DMS53 treated with DMSO at 0.1 percent for 48 hours (cell line): ENCODE measurements at regions not wholly inside any gene's neighbourhood (a gene's known extent, or its start where the extent isn't known, plus 50 kb on each side); places are given as distances from the start of the nearest gene placed in this dataset.
"Not testable (repeated sequence)": the region's sequence is repeated elsewhere in the genome, so short reads cannot be mapped to it uniquely, and the experiment has no call there.

Experiments
- DNase-seq: peaks from one replicate; lab custom pipeline; 2025; ENCODE audit not compliant: unreplicated experiment; lab: John Stamatoyannopoulos, UW

DNA sequence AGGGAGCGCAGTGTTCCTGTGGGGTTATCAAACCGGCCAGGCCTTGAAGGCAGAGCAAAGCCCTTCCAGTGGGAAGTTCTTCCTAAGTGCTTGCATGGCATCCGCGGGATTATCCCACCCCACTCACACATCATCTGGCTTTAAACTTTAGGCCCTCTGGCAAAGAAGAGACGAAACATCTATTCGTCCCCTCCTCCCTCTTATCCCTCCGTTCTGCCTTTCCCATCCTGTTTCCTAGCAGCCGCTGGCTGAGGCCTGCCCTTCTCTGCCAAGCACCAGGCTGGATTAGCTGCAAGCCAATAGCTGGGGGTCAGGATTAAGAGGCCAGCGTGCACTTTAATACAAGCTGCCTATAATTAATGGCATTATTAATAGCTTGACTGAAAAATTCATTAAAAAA, 621.0 kb downstream of the PKHD1 start:
- DNase-seq = no peak

DNA sequence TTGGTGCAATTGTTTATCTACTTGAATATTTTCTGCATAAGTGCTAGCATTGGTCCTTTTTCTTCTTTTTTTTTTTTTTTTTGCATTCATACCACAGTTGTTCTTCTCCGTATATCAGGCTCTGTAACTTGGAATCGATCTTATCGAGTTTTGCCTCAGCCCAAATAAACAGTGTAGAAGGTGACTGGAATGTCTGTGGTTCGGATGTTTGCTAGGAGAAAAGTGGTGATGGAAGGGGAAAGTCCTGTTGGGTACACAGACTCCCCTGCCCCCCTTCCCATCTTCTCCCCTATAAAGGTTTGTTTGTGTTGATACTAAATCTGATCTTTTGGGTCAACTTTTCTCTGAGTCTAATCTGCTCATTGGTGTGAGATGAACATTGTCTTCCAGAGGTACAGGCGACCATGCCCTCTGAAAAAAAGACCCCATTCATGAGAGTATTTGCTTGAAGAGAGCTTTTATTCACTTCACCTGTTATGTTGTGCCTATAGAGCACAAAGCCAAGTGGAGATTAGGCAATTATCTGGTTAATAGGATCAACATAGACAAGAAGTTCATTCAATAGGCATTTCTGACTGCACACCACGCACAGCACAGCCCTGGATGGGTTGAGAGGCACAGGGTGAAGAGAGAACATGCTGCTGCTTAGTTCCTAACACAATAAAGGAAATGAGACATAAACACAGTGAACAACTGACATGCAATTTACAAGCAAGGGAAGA, 620.0 kb downstream of the PKHD1 start:
- DNase-seq = peak; percentile 3

DNA sequence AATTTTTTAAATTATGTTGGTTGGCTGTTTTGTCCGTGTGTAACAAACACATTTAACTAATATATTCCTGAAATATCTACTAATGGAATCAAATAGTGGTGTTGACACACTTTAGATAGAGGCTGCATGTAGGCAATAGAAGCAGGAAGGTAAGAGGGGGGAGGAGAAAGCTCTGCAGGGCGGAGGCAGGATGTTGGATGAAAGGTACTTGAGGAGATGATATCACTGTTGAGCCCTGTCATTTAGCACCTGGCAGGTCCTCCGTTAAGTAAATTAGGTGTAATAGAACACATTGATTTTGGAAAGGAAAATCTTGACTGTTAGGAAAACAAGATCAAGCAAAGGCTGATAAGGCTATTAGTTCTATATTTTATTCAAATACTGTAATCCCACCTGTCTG, 618.7 kb downstream of the PKHD1 start:
- DNase-seq = peak; percentile 92

DNA sequence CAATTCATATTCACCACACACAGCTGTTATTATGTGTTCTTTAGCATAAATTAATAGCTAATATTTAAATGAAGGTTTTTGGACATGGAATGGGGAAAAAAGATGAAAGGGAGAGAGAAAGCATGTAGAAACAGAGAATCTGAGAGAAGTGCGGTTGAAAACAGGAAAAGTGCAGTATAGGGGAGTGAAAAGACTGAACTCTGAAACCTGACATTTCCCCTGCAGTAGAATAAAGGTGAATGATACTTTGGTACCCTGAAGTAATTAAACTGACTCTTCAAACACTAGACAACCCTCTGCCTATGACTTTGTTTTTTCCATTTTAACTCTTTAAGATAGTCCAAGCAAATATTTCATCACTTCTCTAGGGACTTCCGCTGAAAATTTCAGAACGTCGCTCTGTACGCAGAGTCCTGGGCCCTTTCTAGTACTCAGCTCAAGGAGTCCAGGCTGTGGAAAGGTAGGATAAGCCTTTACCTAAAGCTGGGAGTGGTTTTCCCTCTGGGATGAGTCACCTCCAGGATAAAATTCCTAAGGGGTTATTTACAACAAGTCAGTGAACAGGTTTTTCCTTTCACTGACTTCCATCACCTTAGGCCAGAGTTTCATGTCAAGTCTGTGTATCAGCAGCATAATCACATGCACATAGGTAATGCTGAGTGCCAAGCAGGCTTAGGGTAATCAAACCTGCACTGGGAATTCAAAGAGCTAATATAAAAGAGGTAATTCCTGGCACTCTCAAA, 614.5 kb downstream of the PKHD1 start:
- peak; percentile 24 for DNase-seq

DNA sequence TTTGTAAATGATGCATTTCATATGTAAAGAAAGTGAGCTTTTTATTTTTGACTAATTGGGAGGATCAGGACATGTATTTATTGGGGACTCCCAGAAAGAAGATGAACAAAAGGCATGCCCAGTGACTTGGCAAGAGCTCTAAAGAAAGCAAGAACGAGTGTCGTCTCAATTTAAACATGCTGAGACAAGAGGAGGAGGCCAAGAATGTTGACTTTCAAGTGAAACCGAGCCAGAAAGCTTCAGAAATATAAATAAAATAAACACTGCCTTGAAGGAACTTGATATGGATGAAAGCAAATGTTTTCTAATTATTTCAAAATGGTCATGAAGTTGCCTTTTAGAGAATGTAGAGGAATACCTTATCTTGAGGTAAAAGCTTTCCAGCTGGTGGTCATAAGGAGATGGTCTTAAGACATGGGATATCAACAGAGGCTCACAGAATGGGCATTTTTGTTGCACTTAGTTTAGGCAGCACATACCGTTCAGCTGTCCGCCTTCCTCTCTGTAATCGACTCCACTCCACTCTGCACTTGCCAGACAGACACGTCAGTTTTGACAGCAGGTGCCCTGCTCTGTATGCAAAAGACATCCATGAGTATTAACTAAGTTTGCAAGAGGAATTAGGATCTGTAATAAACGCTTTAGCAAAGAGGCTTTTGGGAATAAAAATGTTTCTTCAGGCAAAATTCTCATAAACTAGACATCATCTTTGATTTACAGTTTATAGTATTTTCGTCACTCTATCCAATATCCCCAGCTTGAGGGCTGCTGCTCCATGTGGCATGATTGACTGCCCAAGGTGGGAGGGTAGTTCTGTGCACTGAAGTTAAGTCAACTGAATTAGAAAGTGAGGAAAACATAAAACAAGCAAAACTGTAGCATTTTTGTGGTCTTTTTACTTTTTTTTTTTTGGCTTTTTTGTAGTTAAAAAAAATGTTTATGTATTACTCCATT, 613.1 kb downstream of the PKHD1 start:
- peak; percentile 4 for DNase-seq

DNA sequence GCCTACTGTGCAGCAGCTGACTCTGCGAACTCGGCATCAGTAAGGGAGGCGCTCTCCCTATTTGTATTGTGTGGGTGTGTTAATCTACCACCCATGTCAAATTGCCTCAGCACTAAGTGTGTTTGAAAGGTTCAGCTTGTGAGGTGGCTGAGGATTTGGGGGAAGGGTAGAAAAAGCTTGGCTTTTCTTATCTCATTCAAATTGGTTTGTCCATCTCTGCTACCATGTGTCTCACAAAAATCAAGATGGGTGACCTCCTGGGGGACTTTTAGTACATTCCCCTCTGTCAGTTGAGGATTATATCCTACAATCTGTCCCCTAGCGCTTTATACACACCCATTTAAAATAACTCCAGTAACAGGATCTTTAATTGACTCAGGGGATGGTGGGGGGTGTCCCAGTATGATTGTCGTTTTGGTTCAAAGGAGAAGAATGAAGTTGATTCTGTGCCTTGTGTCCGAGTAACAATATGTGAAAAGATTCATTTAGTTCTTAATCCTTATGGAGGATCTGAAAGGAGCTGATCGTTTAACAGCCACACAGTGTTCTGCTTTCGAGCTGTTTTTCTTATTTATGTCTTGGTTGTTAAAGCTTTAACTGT, 609.6 kb downstream of the PKHD1 start:
- no peak for DNase-seq

DNA sequence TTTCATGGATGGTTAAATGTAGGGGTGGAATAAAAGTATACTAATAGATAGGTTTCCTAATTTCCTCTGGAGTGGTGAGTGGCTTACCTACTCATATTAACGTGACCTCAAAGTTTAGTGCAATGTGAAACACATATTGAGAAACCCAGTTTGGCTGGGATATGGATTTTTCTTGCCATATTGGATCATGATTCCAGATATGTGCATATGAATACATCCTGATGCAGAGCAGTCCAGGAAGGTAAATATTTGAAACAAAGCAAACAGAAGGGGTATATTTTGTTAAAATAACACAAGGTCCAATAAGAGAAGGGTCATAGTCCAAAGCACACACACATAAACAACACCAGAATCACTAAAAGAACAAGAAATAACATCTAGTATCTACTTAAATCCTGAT, 608.1 kb downstream of the PKHD1 start:
- DNase-seq = peak; percentile 13

DNA sequence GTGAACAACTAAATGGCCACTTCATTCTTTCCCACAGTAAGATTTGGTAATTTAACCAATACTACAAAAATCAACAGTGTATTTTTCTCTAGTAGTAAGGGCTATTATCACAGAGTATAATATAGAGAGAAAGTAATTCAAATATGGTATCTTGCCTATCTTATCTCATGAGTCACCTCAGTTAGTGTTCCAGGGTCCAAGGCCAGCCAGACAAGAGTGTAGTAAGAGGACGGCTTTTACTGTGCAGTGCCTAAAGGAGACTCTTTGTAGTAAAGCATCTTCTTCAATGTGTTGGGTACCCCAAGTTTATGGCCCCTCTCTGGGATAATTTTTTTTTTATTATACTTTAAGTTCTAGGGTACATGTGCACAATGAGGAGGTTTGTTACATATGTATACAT, 607.4 kb downstream of the PKHD1 start:
- no peak for DNase-seq

DNA sequence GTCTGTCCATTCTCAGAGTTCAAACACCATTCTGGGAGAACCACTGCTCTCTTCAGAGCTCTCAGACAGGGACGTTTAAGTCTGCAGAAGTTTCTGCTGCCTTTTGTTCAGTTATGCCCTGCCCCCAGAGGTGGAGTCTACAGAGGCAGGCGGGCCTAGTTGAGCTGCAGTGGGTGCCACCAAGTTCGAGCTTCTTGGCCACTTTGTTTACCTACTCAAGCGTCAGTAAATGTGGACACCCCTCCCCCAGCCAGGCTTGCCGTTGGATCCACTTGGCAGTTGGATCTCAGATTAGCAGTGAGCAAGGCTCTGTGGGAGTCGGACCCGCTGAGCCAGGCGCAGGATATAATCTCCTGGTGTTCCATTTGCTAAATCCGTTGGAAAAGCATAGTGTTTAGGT, 601.5 kb downstream of the PKHD1 start:
- not testable (repeated sequence) for DNase-seq

DNA sequence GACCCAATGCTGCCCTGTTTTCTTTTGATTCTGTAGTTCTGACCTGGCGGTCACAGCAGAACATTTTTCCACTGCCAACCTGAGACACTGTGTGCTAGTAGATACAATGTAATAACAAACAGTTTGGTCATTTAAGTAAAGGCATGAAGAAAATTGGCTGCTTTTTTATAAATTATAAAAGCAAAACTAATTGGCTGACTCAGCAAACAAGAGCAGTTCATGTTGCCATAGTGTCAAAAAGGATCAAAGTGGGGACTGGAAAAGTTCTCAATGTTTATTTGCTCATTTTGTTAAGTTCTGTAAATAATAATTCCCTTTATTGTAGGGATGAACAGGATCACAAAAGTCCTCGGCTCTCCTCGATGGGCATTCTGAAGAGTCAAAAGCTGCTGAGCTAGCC, 599.5 kb downstream of the PKHD1 start:
- no peak for DNase-seq

DNA sequence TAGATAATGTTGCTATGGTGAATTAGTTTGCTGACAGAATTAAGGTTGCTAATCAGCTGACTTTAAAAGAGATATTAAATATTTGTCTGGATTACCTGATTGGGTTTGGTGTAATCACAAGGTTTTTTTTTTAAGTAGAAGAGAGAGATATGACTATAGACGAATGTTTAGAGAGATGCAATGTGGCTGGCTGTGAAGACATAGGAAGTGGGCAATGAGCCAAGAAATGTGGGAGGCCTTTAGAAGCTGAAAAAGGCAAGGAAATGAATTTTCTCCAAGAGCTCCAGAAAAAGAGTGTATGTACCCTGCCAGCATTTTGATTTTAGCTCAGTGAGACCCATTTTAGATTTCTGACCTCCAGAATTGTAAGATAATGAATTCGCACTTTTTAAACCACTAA, 598.3 kb downstream of the PKHD1 start:
- DNase-seq = no peak

DNA sequence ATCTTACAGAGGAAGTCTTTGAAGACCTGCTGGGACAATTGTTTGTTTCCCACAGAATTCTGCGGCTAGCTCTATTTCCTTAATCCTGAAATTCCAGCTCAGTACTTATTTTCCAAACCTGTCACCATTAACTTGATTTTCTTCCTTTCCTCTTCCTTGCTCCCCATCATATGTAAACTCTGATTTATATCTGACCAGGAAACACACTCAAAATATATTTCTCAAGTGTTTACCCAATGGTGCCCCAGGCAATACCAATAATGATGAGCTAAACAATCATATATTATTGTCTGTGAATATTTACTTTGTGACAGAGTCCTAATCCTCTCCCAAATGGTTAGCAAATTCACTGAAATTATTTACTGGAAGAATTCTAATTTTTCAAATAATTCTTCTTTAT, 597.3 kb downstream of the PKHD1 start:
- DNase-seq = peak; percentile 76

DNA sequence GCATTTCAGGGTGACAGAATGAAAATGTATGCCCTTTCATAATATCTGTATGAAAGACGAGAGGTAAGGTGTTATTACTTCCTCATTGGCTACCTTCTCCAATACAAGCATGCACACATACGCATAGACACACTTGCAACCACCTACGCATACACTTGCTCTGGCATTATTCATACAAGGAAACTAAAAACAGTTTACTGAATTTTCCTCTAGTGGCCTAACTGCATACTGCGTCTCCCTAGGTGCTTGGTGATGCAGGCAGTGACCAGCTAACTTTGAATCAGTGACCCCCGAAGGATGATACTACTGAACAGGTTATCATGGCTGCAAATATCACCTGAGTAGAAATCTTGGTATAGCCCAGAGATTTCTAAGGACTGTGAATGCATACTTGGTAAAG, 593.1 kb downstream of the PKHD1 start:
- DNase-seq = no peak

DNA sequence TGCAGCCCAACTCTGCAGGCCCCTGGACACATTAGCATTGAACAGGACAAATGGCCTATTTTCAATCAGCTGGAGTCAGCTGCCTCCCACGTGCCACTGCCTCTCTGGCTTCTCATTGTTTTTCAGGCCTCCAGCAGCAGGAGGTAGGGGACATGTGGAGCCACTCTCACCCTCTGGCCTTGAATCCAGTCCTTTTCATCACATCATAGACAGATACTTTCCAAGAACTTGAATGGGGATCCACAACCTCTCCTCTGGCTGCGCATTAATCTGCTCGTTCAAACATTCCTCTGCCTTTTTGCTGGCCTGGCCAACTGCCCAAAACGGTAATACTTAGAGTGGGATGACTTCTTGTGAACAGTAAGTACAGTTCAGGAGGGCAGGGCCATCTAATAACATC, 592.3 kb downstream of the PKHD1 start:
- DNase-seq = no peak

DNA sequence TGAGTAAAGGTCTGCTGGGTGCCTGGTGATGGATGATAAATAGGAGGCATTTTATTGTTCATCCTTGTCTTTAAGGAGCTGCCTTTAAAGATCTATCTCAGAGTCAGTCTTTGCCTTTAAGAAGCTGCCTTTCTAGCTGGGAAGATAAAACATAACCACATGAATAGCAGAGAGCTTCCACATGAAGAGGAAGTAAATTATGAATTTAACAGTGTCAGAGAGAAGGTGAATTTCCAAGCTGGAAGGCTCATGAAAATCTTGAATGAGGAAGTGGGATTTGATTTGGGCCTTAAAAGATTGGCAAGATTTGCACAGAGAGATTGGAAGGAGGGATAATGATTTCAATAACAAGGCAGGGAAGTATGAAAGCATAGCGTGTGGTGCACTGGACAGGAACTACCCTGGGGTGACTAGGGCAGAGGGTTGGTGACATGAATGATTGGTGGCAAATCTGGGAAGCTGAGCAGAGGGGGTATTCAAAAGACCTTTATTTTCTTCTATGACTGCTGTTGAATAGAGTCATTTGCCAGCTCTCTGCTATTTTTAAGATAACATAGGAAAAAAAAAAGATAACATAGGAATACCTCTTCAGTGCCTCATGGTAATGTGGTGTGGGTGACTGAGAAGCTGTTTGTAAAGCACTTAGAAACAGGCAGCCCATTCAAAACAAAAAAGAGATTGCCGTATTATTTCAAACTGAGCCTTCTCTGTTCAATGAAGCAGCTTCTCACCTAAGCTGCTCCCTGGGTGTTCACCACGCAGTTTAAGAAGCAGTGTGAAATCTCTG, 591.6 kb downstream of the PKHD1 start:
- no peak for DNase-seq

DNA sequence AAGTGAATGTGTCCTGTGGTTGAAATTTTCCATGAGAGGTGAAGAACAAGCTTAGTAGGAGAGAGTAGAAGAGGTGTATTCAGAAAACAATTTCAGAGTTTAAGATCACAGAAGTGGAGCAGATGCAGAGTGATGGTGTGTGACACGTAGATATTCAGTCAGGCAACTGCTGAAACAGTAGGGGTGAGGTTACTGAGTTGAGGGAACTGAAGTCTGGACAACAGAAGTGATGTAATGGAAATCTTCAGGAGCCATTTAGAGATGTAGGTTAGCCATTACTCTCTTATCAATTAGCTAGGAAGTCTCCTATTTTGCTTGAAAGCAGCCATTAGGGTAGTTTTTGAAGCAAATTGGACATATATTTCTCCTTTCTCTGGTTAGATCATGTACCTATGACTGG, 584.4 kb downstream of the PKHD1 start:
- DNase-seq = no peak

DNA sequence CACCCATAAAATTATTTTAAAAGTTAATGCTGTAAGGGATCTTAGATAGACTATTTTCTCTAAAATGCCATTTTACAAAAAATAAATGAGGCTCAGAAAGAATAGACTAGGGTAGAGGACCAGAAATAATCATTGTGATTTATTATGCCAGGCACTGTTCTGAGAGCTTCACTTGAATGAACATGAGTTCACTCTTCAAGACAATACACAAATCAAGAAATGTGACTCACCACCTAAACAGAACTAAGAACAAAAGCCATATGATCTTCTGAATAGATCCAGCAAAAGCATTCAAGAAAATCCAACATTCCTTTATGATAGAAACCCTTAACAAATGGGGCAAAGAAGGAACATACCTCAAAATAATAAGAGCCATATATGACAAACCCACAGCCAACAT, 582.0 kb downstream of the PKHD1 start:
- no peak for DNase-seq

DNA sequence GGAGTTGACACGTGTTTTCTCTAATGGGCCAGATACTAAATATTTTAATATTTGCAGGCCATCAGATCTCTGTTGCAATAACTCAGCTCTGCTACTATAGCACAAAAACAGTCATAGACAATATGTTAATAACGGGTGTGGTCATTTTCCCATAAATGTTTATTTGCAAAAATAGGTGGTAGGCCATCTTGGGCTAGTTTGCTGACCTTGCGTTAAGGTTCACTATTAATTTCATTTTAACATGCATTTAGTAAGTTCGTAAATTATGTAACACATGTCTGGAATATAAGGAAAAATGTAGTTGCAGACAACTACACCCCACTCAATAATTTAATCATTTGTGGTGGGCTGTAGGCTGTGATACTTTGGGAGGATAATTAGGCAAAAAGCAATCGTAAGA, 577.8 kb downstream of the PKHD1 start:
- DNase-seq = no peak

DNA sequence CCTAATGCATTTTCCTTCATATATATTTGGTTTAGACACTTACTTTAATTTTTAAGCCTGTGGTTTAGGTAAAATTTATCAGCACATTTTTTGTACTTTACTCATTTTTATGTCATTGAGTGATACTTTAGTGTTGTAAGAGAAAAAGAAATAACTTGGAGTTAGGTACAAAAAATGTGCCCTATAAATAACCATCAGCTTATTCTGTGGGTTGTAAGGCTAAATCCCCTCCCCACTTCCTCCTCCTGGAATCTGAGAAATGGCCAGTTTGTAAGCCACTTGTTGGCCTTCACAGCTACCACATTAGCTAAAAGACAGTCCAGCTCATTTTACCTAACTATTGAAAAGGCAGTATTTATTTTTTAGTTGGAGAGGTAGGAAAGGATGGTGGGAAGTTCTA, 576.3 kb downstream of the PKHD1 start:
- DNase-seq = no peak
